ENCODE measurements at regions not wholly inside any gene's neighbourhood (a gene's known extent, or its start where the extent isn't known, plus 50 kb on each side); places are given as distances from the start of the nearest gene placed in this dataset.

DNA sequence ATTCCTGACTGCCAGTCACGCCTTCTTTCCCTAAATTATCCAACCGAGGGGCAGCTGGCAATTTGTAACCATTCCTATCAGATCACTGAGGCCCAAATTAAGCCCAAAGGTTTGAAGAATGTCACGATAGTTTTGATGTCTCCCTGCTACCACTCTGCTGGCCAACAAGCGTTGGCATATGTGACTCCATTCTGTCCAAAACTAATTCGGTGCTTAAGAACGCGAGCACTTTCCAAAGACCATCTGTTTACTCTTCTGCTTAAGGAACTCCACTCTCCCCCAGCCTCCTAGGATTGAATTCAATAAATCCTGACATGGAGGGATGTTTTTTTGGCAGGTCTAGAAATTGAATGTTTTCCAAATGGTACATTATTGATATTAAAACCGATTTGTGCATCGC lies 131.5 kb upstream of the CTBP2 start:
- no peak overlapping the region for H3K18ac ChIP-seq (ENCODE audit: low read length)
- no peaks in the 10 kb centered on the region for H3K79me2 ChIP-seq (ENCODE audit: control insufficient read depth, insufficient read depth, low read length, poor library complexity)
- no peak overlapping the region for H3K14ac ChIP-seq (ENCODE audit: low read length)
- H3K4me2 ChIP-seq (ENCODE audit: low read length): no peak overlapping the region
- no peaks in the 10 kb centered on the region for H3K36me3 ChIP-seq (ENCODE audit: control insufficient read depth in 1 of 2, insufficient read depth in 2 of 2, low read length in 2 of 2)
- H2BK5ac ChIP-seq (ENCODE audit: low read depth, low read length, poor library complexity): no peak overlapping the region
- no peak overlapping the region for H2AFZ ChIP-seq (ENCODE audit: insufficient read depth, low read length, poor library complexity)
- no peak overlapping the region for H3K27ac ChIP-seq (ENCODE audit: low read depth, low read length)
- H4K8ac ChIP-seq (ENCODE audit: low read depth, low read length): no peak overlapping the region
- H3K9ac ChIP-seq (ENCODE audit: low read length): no peak overlapping the region
- H2AK5ac ChIP-seq (ENCODE audit: low read length): no peak overlapping the region
- no peak overlapping the region for H2BK12ac ChIP-seq (ENCODE audit: low read length)
- no peak overlapping the region for H3K4ac ChIP-seq (ENCODE audit: low read depth, low read length)
- WGBS (ENCODE audit: extremely low coverage, insufficient coverage, insufficient read length): no CpG with 5 or more reads among the region's 9 CpGs
- H3K9me3 ChIP-seq (ENCODE audit: insufficient read depth, low read depth, low read length): no peaks in the 10 kb centered on the region
- H3K4me3 ChIP-seq (ENCODE audit: low read depth, low read length): no peak overlapping the region
- DNase-seq: no peak
- no peak overlapping the region for H3K23ac ChIP-seq (ENCODE audit: low read length)
- H4K91ac ChIP-seq (ENCODE audit: low read depth, low read length): no peak overlapping the region
- H3K79me1 ChIP-seq (ENCODE audit: low read length): no peaks in the 10 kb centered on the region
- no peak overlapping the region for H2BK120ac ChIP-seq (ENCODE audit: insufficient read depth, low read length, poor library complexity)
- H3K4me1 ChIP-seq (ENCODE audit: control insufficient read depth in 1 of 2, insufficient read depth in 2 of 2, low read length in 2 of 2): no peaks in the 10 kb centered on the region
- no peaks in the 10 kb centered on the region for H3K27me3 ChIP-seq (ENCODE audit: insufficient read depth, low read length)
- H4K12ac ChIP-seq (ENCODE audit: low read depth, low read length): no peak overlapping the region

DNA sequence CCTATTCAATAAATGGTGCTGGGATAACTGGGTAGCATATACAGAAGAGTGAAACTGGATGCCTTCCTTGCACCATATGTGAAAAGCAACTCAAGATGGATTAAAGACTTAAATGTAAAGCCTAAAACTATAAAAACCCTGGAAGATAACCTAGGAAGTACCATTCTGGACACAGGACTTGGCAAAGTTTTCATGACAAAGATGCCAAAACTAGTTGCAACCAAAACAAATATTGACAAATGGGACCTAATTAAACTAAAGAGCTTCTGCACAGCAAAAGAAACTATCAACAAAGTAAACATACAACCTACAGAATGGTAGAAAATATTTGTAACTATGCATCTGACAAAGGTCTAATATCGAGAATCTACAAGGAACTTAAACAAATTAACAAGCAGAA lies 129.1 kb upstream of the CTBP2 start:
- no peak overlapping the region for H4K8ac ChIP-seq (ENCODE audit: low read depth, low read length)

DNA sequence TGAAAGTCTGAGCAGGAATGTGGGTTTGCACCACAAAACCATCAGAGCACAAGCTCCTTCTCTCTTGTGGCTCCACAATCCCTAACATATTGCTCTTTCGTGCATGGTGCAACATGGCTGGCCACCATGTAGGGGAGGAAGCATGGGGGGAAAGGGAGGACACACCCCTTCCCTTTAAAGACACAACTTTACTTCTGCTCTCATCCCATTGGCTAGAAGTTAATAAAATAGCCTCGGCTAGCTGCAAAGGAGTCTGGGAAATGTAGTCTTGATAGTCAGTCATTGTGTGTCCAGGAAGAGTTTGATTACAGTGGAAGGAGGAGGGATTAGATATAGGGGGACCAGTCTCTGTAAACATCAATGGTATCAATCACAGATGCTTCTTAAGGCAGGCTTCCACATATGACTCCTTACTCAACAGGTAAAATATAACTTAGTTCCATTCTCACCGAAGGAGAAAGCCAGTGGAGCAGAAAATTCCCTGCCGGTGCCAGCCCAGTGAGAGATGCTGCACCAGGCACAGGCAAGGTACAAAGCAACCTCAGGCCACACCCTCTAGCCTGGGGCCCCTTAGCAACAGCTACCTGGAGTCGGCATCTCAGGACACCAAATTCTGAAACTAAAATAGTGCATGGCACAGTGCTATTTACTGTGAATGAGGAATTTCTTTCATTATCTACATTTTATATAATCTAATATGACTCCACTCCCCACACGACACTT lies 124.7 kb upstream of the CTBP2 start:
- H3K23ac ChIP-seq (ENCODE audit: low read length): no peak overlapping the region

More for the DNA sequence above, 129.1 kb upstream of the CTBP2 start:
- no CpG with 5 or more reads among the region's 1 CpG for WGBS (ENCODE audit: extremely low coverage, insufficient coverage, insufficient read length)
- Histone ChIP-seq H2BK120ac (ENCODE audit: insufficient read depth, low read length, poor library complexity) (no peak overlapping the region), H3K4me1 (ENCODE audit: control insufficient read depth in 1 of 2, insufficient read depth in 2 of 2, low read length in 2 of 2) (no peaks in the 10 kb centered on the region), H2AFZ (ENCODE audit: insufficient read depth, low read length, poor library complexity) (no peak overlapping the region), H3K9ac (ENCODE audit: low read length) (no peak overlapping the region), H3K23ac (ENCODE audit: low read length) (no peak overlapping the region), H2BK5ac (ENCODE audit: low read depth, low read length, poor library complexity) (no peak overlapping the region), H4K12ac (ENCODE audit: low read depth, low read length) (no peak overlapping the region), H3K4me2 (ENCODE audit: low read length) (no peak overlapping the region), H3K27me3 (ENCODE audit: insufficient read depth, low read length) (no peaks in the 10 kb centered on the region), H2AK5ac (ENCODE audit: low read length) (no peak overlapping the region), H3K18ac (ENCODE audit: low read length) (no peak overlapping the region), H3K9me3 (ENCODE audit: insufficient read depth, low read depth, low read length) (no peaks in the 10 kb centered on the region), H4K91ac (ENCODE audit: low read depth, low read length) (no peak overlapping the region), H3K14ac (ENCODE audit: low read length) (no peak overlapping the region), H3K36me3 (ENCODE audit: control insufficient read depth in 1 of 2, insufficient read depth in 2 of 2, low read length in 2 of 2) (no peaks in the 10 kb centered on the region), H3K4me3 (ENCODE audit: low read depth, low read length) (no peak overlapping the region), H3K4ac (ENCODE audit: low read depth, low read length) (no peak overlapping the region), H3K79me1 (ENCODE audit: low read length) (no peaks in the 10 kb centered on the region), H3K27ac (ENCODE audit: low read depth, low read length) (no peak overlapping the region), H2BK12ac (ENCODE audit: low read length) (no peak overlapping the region), H3K79me2 (ENCODE audit: control insufficient read depth, insufficient read depth, low read length, poor library complexity) (no peaks in the 10 kb centered on the region)
- DNase-seq: no peak

DNA sequence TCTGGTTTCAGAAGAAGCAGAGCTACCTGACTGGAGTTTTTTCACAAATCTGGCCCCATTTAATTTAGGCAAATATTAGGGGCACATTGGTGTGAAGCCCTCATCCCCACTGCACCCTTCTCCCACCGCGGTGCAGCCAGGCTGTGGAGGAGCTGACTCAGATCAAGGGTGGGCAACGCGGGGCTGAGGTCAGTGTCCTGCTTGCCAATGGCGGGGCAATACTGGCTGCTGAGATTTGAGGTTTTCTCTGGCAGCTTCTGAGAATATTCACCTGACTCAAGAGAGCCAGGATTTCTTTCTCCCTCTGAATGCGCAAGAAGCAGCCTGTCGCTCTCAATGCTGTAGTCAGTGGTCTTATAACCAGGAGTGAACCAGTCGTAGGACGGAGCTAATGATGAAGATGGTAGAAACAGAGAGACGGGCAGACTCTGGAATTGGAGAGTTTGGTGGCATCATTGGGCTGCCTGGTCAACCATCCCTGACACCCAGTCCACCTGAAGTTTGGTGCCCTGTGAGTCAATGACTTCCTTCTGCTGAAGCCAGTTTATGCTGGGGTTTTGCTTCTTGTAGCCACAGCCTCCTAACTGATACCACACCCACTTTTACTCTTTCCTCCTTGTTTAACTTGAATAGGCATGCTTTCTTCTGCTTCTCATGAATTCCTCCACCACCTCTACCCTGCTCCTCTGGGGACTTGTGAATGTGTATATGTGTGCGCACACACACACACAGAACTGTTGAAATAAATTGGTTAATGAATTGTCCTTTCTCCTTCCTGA lies 123.7 kb upstream of the CTBP2 start:
- Histone ChIP-seq H3K79me2 (ENCODE audit: control insufficient read depth, insufficient read depth, low read length, poor library complexity) (no peaks in the 10 kb centered on the region), H2BK120ac (ENCODE audit: insufficient read depth, low read length, poor library complexity) (no peak overlapping the region), H2AFZ (ENCODE audit: insufficient read depth, low read length, poor library complexity) (no peak overlapping the region), H3K23ac (ENCODE audit: low read length) (no peak overlapping the region), H2BK5ac (ENCODE audit: low read depth, low read length, poor library complexity) (no peak overlapping the region), H3K4me1 (ENCODE audit: control insufficient read depth in 1 of 2, insufficient read depth in 2 of 2, low read length in 2 of 2) (no peaks in the 10 kb centered on the region), H4K8ac (ENCODE audit: low read depth, low read length) (no peak overlapping the region), H4K91ac (ENCODE audit: low read depth, low read length) (no peak overlapping the region), H3K18ac (ENCODE audit: low read length) (no peak overlapping the region), H2BK12ac (ENCODE audit: low read length) (no peak overlapping the region), H3K9ac (ENCODE audit: low read length) (no peak overlapping the region), H4K12ac (ENCODE audit: low read depth, low read length) (no peak overlapping the region), H3K4ac (ENCODE audit: low read depth, low read length) (no peak overlapping the region), H3K27ac (ENCODE audit: low read depth, low read length) (no peak overlapping the region), H3K9me3 (ENCODE audit: insufficient read depth, low read depth, low read length) (no peaks in the 10 kb centered on the region), H3K27me3 (ENCODE audit: insufficient read depth, low read length) (no peaks in the 10 kb centered on the region), H3K4me3 (ENCODE audit: low read depth, low read length) (no peak overlapping the region), H3K4me2 (ENCODE audit: low read length) (no peak overlapping the region), H3K79me1 (ENCODE audit: low read length) (no peaks in the 10 kb centered on the region), H3K36me3 (ENCODE audit: control insufficient read depth in 1 of 2, insufficient read depth in 2 of 2, low read length in 2 of 2) (no peaks in the 10 kb centered on the region), H2AK5ac (ENCODE audit: low read length) (no peak overlapping the region), H3K14ac (ENCODE audit: low read length) (no peak overlapping the region)
- no CpG with 5 or more reads among the region's 11 CpGs for WGBS (ENCODE audit: extremely low coverage, insufficient coverage, insufficient read length)
- no peak for DNase-seq

More for the DNA sequence above, 124.7 kb upstream of the CTBP2 start:
- Histone ChIP-seq H3K9ac (ENCODE audit: low read length) (no peak overlapping the region), H2BK120ac (ENCODE audit: insufficient read depth, low read length, poor library complexity) (no peak overlapping the region), H2AK5ac (ENCODE audit: low read length) (no peak overlapping the region), H2BK5ac (ENCODE audit: low read depth, low read length, poor library complexity) (no peak overlapping the region), H3K14ac (ENCODE audit: low read length) (no peak overlapping the region), H4K8ac (ENCODE audit: low read depth, low read length) (no peak overlapping the region), H3K18ac (ENCODE audit: low read length) (no peak overlapping the region), H3K36me3 (ENCODE audit: control insufficient read depth in 1 of 2, insufficient read depth in 2 of 2, low read length in 2 of 2) (no peaks in the 10 kb centered on the region), H4K91ac (ENCODE audit: low read depth, low read length) (no peak overlapping the region), H4K12ac (ENCODE audit: low read depth, low read length) (no peak overlapping the region), H3K27me3 (ENCODE audit: insufficient read depth, low read length) (no peaks in the 10 kb centered on the region), H3K4me2 (ENCODE audit: low read length) (no peak overlapping the region), H3K79me2 (ENCODE audit: control insufficient read depth, insufficient read depth, low read length, poor library complexity) (no peaks in the 10 kb centered on the region), H2AFZ (ENCODE audit: insufficient read depth, low read length, poor library complexity) (no peak overlapping the region), H3K79me1 (ENCODE audit: low read length) (no peaks in the 10 kb centered on the region), H3K4me3 (ENCODE audit: low read depth, low read length) (no peak overlapping the region), H3K9me3 (ENCODE audit: insufficient read depth, low read depth, low read length) (no peaks in the 10 kb centered on the region), H3K4me1 (ENCODE audit: control insufficient read depth in 1 of 2, insufficient read depth in 2 of 2, low read length in 2 of 2) (no peaks in the 10 kb centered on the region), H3K4ac (ENCODE audit: low read depth, low read length) (no peak overlapping the region), H2BK12ac (ENCODE audit: low read length) (no peak overlapping the region), H3K27ac (ENCODE audit: low read depth, low read length) (no peak overlapping the region)
- no peak for DNase-seq
- no CpG with 5 or more reads among the region's 6 CpGs for WGBS (ENCODE audit: extremely low coverage, insufficient coverage, insufficient read length)
